H1 (cell line): ENCODE measurements at regions not wholly inside any gene's neighbourhood (a gene's known extent, or its start where the extent isn't known, plus 50 kb on each side); places are given as distances from the start of the nearest gene placed in this dataset.

Source experiments
- BACH1 ChIP-seq: IDR thresholded peaks from 2 replicates; pipeline ENCODE4 v1.6.1; 2012; ENCODE audit warnings: low read length, improper control_type of control experiment
- BRCA1 ChIP-seq: IDR thresholded peaks from 2 replicates; pipeline ENCODE4 v1.6.1; 2012; ENCODE audit warnings: low read depth, low read length, improper control_type of control experiment
- CREB1 ChIP-seq: IDR thresholded peaks from 2 replicates; pipeline ENCODE4 v1.6.1; 2012; ENCODE audit warnings: inconsistent platforms
- GTF2F1 ChIP-seq: IDR thresholded peaks from 2 replicates; pipeline ENCODE4 v1.6.1; 2012; ENCODE audit warnings: low read depth, low read length, improper control_type of control experiment, borderline replicate concordance
- HDAC2 ChIP-seq, 2 experiments: fragments of 300-600 bp in 1 of 2; sonication (generic) in 1 of 2; IDR thresholded peaks; 2 replicates each; pipeline ENCODE4 v1.6.1; 2011 to 2012; ENCODE audit warnings: low read depth in 2 of 2, low read length in 2 of 2, mild to moderate bottlenecking in 2 of 2, moderate library complexity in 2 of 2, borderline replicate concordance in 1 of 2, inconsistent platforms in 1 of 2
- SRF ChIP-seq: IDR thresholded peaks from 2 replicates; pipeline ENCODE4 v1.6.1; 2011; ENCODE audit warnings: mild to moderate bottlenecking, low read depth, low read length, moderate library complexity
- YY1 ChIP-seq: IDR thresholded peaks from 2 replicates; pipeline ENCODE4 v1.6.1; 2011; ENCODE audit warnings: low read depth, mild to moderate bottlenecking, low read length
- TF ChIP-seq, protein P1 (sequence below): fragments of 300-600 bp; sonication (generic); IDR thresholded peaks from 2 replicates; pipeline ENCODE4 v1.7.1; 2012; ENCODE audit warnings: low read length, moderate library complexity, mild to moderate bottlenecking, inconsistent platforms; ENCODE audit not compliant: insufficient replicate concordance

DNA sequence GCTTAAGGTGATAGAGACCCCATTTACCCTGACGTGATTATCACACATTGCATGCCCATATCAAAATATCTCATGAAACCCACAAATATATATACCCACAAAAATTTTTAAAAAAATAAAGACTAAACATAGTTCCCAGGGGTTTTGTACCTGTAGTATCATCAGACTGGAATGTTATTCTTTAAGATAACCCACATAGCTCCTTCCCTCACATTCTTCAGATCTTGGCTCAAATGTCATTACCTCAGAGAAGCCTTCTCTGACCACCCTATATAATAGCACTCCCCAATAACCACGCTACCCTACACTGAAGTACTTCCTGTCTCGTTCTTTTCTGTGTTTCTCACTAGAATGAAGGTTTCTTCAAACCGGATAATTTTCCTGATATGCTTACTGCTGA lies 138.3 kb upstream of the SNX7 start (continued):
- TF ChIP-seq, protein P1, sequence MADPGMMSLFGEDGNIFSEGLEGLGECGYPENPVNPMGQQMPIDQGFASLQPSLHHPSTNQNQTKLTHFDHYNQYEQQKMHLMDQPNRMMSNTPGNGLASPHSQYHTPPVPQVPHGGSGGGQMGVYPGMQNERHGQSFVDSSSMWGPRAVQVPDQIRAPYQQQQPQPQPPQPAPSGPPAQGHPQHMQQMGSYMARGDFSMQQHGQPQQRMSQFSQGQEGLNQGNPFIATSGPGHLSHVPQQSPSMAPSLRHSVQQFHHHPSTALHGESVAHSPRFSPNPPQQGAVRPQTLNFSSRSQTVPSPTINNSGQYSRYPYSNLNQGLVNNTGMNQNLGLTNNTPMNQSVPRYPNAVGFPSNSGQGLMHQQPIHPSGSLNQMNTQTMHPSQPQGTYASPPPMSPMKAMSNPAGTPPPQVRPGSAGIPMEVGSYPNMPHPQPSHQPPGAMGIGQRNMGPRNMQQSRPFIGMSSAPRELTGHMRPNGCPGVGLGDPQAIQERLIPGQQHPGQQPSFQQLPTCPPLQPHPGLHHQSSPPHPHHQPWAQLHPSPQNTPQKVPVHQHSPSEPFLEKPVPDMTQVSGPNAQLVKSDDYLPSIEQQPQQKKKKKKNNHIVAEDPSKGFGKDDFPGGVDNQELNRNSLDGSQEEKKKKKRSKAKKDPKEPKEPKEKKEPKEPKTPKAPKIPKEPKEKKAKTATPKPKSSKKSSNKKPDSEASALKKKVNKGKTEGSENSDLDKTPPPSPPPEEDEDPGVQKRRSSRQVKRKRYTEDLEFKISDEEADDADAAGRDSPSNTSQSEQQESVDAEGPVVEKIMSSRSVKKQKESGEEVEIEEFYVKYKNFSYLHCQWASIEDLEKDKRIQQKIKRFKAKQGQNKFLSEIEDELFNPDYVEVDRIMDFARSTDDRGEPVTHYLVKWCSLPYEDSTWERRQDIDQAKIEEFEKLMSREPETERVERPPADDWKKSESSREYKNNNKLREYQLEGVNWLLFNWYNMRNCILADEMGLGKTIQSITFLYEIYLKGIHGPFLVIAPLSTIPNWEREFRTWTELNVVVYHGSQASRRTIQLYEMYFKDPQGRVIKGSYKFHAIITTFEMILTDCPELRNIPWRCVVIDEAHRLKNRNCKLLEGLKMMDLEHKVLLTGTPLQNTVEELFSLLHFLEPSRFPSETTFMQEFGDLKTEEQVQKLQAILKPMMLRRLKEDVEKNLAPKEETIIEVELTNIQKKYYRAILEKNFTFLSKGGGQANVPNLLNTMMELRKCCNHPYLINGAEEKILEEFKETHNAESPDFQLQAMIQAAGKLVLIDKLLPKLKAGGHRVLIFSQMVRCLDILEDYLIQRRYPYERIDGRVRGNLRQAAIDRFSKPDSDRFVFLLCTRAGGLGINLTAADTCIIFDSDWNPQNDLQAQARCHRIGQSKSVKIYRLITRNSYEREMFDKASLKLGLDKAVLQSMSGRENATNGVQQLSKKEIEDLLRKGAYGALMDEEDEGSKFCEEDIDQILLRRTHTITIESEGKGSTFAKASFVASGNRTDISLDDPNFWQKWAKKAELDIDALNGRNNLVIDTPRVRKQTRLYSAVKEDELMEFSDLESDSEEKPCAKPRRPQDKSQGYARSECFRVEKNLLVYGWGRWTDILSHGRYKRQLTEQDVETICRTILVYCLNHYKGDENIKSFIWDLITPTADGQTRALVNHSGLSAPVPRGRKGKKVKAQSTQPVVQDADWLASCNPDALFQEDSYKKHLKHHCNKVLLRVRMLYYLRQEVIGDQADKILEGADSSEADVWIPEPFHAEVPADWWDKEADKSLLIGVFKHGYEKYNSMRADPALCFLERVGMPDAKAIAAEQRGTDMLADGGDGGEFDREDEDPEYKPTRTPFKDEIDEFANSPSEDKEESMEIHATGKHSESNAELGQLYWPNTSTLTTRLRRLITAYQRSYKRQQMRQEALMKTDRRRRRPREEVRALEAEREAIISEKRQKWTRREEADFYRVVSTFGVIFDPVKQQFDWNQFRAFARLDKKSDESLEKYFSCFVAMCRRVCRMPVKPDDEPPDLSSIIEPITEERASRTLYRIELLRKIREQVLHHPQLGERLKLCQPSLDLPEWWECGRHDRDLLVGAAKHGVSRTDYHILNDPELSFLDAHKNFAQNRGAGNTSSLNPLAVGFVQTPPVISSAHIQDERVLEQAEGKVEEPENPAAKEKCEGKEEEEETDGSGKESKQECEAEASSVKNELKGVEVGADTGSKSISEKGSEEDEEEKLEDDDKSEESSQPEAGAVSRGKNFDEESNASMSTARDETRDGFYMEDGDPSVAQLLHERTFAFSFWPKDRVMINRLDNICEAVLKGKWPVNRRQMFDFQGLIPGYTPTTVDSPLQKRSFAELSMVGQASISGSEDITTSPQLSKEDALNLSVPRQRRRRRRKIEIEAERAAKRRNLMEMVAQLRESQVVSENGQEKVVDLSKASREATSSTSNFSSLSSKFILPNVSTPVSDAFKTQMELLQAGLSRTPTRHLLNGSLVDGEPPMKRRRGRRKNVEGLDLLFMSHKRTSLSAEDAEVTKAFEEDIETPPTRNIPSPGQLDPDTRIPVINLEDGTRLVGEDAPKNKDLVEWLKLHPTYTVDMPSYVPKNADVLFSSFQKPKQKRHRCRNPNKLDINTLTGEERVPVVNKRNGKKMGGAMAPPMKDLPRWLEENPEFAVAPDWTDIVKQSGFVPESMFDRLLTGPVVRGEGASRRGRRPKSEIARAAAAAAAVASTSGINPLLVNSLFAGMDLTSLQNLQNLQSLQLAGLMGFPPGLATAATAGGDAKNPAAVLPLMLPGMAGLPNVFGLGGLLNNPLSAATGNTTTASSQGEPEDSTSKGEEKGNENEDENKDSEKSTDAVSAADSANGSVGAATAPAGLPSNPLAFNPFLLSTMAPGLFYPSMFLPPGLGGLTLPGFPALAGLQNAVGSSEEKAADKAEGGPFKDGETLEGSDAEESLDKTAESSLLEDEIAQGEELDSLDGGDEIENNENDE = no peak
- TF ChIP-seq BRCA1 = no peak
- TF ChIP-seq CREB1 = no peak
- TF ChIP-seq YY1 = no peak
- TF ChIP-seq HDAC2 (IDR thresholded peaks at IDR 0.05; ENCODE audit: borderline replicate concordance in 1 of 2, low read depth in 2 of 2, low read length in 2 of 2) = no peak
- TF ChIP-seq SRF = no peak
- no peak for TF ChIP-seq GTF2F1
- no peak for TF ChIP-seq BACH1
